NCI-H774 (cell line): ENCODE measurements at regions not wholly inside any gene's neighbourhood (a gene's known extent, or its start where the extent isn't known, plus 50 kb on each side); places are given as distances from the start of the nearest gene placed in this dataset.

Experiments used
- DNase-seq: peaks from one replicate; lab custom pipeline; 2025; lab: John Stamatoyannopoulos, UW

GRCh38 chr13:105353654-105354053 is 1181.8 kb downstream of the EFNB2 start:
- no peak for DNase-seq

DNA sequence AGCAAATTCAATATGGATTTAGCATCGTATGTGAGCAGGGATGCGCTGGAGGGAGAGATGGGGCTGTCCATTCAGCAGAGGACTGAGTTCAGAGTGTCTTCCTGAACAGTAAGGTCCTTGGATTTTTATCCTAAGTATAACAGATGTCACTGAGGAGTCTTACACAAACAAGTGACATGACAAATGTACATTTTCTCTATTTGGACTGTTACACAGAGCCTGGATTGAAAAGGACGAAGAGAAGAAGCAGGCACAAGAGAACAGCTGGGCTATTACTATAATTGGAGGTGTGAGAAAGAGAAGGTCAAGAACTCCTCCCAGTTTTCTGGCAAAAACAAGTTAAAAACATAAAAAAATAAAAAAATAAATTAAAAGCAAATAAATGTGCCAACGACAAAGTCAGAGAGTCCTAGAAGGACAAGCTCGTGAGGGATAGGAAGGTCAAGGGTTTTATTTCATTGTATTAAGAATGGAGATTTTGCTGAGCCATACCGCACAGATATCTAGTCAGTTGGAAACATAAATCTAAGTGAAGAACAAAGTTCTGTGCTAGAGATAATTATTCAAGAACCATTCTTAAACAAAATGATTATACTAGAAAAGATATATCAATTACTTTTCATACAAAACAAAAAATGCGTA is 1186.3 kb downstream of the EFNB2 start:
- no peak for DNase-seq

DNA sequence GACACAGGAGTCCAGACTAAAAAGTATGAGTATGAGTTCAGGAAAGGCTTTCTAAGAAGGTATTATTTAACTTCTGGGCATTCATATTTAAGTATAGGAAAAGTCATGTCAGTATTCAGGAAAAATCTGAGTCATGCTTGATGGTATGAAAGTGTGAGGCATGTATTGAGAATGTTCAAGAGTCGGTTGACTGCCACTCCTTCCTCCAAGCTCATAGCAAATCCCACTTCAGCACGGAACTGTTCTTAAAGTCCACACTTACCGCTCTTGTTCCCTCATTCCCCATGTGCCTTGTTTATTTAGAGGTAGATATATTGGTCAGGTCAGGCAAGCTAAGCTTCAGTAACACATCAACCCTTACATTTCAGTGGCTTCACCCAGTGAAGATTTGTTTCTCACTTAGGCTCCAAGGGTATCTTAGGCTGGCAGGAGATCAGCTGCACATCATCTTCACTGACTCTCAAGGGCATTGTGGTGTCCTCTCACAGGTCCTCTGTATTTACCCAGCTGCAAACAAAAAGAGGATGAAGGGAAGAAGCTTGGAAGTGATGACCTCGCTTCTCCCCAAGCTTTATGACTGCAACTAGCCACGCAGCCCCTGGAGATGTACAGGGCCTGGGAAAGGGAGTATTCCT is 1189.2 kb downstream of the EFNB2 start:
- no peak for DNase-seq

DNA sequence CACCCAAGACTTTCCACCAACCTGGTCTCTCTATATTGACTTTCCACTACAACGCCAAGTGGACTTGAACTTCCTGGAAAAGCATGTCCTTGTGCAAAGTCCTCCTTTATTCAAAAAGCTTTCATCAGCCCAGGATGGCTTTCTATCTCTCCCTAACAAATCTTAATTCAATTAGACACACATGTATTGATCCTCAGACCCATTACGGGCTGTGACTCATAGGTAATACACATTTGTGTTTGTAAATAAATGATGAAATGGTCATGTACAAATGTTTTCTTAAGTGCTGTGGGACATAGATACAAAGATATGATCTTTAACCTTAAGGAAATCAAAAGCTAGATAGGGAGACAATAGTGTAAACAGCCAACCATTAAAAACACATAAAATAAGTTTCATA is 1189.7 kb downstream of the EFNB2 start:
- no peak for DNase-seq

GRCh38 chr13:105345131-105345530 is 1190.3 kb downstream of the EFNB2 start:
- no peak for DNase-seq

DNA sequence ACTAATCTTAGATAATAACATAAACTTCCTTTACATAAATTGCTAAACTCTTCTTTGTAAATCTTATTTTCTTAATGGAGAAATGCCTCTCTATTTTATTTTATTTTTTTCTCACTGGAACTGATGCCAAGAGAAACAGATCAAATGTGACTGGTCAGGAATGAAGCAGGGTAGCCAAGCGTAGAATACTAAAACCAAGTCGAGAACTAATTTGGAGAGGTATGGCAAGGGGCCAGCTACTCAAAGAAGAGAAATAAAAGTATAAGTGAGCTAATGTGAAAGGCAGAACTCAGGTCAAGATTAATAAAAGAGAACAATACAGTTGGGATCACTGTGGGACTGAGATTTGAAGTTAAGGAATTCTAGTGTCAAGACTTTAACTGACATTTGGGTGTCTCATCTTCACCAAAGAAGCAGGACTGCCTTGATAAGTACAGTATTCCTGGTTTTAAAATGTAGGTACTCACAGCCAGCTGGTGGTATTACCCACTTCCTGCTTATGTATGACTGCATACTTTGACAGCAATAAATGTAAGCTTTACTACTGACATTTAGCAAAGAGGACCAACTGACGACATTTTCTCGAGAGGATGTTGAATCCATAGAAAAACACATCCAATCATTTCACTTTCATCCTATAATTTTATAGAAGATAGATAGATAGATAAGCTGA is 1192.2 kb downstream of the EFNB2 start:
- no peak for DNase-seq

DNA sequence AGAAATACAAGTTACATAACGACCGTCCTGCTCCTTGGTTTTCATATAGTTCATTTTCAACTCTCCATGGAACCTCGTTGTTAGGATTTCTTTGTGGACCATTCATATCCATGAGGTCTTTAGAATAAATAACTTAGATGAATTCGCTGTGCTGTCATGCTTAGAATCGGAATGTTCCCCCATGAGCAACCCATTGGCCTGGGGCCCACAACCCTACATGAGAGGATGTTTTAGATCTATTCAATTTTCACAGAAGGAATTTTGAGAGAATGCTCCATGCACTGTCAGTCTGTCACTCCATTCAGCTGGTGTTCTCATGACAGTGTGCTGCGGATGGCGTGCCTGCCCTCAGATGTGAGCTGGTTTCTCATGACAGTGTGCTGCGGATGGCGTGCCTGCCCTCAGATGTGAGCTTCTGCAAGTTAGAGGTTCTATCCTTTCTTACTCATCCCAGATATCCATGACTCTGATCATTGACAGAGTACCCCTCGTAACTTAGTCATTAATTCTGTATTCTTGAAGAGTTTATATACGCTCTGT is 1193.1 kb downstream of the EFNB2 start:
- DNase-seq, result no peak

GRCh38 chr13:105341758-105342157 is 1193.7 kb downstream of the EFNB2 start:
- no peak for DNase-seq

DNA sequence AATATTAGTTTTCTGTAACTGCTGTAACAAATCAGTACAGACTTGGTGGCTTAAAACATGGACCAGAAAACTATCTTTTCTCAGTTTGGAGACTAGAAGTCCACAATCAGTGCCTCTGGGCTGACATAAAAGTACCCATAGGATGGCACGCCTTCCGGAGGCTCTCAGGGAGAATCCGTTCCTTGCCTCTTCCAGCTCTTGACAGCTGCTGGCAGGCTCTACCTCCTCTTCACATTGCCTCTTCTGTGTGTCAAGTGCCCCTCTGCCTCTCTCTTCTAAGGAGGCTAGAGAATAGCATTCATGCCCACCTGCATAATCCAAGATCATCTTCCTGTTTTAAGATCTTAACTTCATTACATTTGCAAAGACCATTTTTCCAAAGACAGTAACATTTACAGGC is 1194.2 kb downstream of the EFNB2 start:
- DNase-seq, result no peak

GRCh38 chr13:105340061-105340606 is 1195.3 kb downstream of the EFNB2 start:
- no peak for DNase-seq

DNA sequence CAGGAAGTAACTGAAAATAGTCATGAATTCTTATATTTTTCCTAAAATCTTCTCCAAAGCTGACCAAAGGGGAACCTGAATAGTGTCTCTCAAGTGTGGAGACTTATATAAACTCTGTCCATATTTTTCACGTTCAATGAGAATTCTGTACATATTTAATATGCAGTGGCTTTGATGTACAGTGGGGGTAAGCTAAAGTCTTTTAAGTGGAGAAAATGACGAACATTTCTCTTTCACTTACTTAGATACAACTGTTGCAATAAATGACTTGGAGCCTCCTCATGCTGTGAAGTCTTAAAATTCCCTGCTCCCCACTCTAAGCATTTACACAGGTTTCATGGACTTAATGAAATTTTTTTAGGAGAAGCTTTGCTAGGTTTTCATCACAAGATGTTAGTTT is 1196.7 kb downstream of the EFNB2 start:
- no peak for DNase-seq

DNA sequence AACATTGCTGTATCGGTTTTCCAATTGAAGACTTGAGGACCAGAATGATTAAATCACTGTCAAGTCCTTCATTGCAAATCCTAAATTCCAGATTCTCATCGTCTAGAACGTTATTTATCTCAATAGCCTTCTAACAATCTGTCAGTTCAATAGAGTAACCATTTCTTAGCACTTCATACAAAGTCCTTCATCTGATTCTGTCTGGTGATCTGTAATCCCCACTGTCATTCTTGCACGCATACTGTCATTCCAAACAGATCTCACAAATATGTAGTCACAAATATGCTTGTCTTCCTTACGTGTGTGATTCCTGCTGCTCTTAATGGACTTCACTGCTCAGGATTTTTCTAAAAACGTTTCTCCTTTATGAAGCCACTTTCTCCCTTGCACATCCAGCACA is 1197.5 kb downstream of the EFNB2 start:
- DNase-seq, result no peak

DNA sequence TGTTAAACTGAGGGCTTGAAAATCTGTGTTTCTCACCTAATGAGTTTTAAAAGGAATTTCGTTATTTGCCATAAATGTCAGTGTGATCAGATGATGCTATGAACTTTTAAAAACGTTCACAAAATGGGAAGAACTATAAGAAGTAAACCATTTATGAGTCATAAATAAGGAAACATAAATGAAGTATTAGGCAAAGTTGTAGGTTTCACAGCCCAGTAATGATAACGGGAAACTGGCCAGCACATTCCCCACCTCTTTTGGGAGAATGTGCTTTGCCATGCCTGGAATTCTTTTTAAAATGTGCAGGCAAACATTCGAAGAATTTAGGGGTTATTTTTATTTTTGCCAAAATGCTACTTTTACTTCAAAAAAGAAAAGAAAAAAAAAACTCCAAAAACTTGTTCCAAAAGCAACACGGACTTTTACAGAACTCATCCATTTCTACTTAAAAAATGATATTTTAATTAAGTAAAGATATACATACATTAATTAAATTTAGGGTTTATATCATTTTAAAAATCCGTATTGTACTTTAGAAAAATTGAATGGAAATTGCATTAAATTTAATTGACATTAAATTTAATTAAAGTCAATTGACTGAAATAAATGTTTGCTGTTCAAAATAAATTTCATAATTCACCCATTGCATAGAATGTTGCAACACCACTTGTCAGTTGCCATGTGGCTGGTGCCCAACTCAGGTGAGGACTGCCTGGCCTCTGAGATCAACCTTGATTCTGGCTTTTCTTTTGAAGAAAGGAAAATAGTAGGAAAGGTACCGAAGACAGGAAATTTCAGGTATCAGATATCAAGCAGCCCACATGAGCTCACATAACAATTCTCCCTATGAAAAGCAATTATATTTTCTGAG is 1198.5 kb downstream of the EFNB2 start:
- DNase-seq, result no peak

DNA sequence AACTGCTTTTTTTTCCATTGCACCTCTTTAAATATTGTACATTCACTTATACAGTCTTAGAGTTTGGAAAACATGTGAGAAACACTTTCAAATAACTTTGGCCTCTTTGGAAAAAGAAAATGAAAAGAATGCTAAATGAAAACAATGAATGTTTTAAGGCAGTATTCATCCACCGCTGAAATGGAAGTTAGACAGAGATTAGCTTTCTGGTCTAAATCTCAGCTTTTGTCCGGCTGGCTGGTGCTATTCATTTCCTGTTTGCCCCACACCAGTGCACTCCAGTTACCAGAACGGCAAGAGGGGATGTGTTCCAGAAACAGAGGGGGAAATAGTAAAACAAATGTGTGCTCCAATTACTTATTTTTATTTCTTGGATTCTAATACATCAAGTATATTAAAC is 1201.3 kb downstream of the EFNB2 start:
- no peak for DNase-seq

- no peak for DNase-seq
Observed at GRCh38 chr13:105333416-105333815, 1202.0 kb downstream of the EFNB2 start.

- no peak for DNase-seq
Observed at GRCh38 chr13:105329359-105329758, 1206.1 kb downstream of the EFNB2 start.

- DNase-seq, result no peak
Observed at GRCh38 chr13:105328212-105328611, 1207.2 kb downstream of the EFNB2 start.

- DNase-seq, result peak; percentile 25
Observed at GRCh38 chr13:105327581-105328126, 1207.8 kb downstream of the EFNB2 start.

DNA sequence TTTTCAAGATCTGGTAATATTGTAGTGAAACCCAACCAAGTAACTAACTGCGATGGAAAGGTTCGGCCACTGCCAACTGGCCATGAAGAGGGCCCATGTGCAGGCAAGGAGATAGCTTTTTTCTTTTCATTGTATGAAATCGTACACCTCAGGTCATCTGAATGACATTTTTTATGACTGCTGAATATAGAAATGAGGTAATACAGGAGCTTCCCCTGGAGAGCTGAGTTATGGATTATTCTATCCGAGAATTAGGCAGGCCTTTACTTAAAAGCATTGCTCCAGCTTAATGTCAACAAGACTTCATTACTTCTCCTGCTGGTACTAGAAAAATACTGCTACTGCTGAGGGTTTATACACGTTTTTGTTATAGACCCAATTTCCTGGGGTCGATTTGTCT is 1215.6 kb downstream of the EFNB2 start:
- no peak for DNase-seq

GRCh38 chr13:105316731-105317130 is 1218.7 kb downstream of the EFNB2 start:
- no peak for DNase-seq

GRCh38 chr13:105312906-105313305 is 1222.6 kb downstream of the EFNB2 start:
- DNase-seq, result no peak

DNA sequence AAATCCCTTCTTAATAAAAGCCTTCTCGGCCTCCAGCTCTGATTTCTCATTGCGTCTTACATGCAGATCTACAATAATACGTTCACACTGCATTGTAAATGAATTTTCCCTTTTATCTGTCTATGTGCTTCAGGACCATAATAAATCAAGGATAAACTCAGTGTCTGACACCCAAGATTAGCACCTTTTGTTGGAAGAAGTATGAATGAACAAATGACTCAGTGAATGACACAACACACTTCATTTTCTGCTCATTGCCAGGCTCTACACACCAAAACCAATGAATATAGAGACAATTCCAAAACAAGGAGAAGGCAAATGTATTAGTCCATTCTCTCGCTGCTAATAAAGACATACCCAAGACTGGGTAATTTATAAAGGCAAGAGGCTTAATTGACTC is 1224.4 kb downstream of the EFNB2 start:
- no peak for DNase-seq
